Colon (tissue), 2 donors: ENCODE measurements at regions not wholly inside any gene's neighbourhood (a gene's known extent, or its start where the extent isn't known, plus 50 kb on each side); places are given as distances from the start of the nearest gene placed in this dataset.
A peak's percentile ranks its signal among the peaks of the same experiment; 100 is the strongest.
"Not testable (repeated sequence)": the region's sequence is repeated elsewhere in the genome, so short reads cannot be mapped to it uniquely, and the experiment has no call there.

ENCODE experiments used
- FAIRE-seq: peaks from 2 replicates; lab custom pipeline; 2012; peaks lifted over from hg19 to GRCh38; lab: Jason Lieb, UNC
- donor health status: control.
- donor health status: control.

- no peak for FAIRE-seq
These were observed 641.6 kb downstream of the RFPL4B start for GRCh38 chr6:112988748-112989147.

DNA sequence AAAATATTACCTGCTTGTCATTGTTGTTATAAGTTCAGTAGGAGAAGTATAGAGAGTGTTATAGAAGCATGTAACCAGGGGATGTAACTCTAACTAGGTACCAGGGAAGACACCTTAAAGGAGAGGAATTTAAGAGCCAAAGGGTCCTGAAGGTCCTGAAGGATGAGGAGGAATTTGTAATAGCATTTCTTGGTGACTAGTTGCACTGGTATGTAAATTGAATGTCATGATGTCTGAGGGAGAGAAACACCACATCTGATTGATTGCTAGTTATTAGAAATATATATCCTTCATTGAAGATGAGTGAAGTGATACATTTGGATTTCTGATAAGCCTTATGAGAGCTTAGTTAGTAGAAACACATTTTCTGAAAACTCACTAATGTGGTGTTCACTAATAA, 643.8 kb downstream of the RFPL4B start:
- FAIRE-seq, result no peak

DNA sequence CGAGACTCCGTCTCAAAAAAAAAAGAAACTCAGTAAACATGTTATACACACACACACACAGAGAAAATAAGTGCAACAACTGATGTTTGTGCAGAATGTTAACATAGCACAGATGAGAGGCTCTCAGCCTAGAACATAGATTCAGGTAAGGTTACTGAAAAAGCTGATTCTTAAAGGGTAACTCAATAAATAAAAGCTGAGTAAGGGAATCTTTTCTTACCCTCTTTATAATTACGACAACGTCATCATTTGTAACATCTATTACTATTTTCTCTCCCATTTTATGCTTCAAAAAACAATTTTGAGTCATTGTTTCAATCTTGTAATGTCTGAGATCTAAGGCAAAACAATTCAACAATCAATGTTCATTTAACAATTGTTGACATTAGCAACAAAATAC, 644.8 kb downstream of the RFPL4B start:
- no peak for FAIRE-seq

DNA sequence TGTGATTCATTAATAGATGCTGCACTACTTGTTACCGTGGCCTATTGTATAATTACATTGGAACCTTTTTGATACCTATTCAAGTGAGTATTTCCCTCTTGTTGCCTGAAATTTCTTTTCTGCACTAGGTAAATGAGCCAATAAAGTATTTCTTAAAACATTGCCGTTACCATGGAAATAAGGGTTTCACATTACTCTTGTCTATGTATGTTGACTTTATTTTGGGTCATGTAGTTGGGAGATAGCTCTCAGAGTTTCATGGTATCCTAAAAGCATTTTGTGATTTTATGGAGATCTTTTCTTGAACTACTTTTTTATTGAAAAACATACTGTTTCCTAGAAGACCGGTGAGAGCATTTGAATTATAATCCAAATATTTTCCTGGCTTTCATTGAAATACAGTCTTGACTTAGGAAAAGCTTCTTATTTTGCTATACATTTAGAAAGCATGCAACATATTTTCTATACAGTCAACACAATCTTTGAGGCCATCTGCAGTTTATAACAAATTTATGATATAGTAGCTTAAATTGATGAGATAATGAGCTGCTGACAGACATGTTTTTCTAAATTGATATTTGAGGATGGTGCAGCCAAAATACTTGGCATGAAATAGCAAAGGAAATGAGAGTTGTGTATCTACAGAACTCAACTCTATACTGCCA, 650.4 kb downstream of the RFPL4B start:
- FAIRE-seq, result no peak

GRCh38 chr6:113004054-113004453, 656.9 kb downstream of the RFPL4B start:
- FAIRE-seq, result no peak

DNA sequence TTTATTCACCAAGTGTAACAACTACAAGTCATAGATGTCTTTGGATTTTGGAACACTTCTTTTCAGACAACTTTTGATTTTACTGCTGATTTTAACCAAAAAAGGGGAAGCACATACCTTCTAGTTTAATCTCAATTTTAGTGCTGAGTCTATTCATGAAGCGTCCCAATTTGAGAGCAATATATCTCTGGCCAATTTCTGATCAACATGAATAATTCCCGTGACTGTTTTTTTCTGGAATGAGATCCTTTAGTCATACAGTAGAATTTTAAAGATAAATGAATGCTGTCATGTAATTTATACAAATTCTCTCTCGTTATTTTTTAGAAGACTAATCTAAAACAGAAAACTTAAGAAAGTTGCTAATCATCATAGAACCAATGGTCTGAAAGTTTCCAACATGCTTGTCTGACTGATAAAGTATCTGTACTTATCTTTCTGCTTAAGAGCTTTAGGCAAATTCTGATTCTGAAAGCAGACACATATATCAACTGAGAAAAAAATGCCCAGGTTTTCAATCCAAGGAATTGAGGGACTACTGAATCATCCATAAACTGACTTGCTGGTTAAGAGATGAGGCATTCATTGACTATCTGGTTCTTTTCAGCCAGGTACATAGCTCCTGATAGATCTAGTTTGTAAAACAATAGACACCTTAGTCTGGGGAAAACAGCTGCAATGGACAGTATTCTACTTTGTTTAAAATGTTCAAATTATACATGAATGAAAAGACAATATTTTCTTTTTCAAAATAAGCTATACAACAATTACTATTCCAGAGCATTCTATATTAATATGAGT, 657.5 kb downstream of the RFPL4B start:
- no peak for FAIRE-seq

DNA sequence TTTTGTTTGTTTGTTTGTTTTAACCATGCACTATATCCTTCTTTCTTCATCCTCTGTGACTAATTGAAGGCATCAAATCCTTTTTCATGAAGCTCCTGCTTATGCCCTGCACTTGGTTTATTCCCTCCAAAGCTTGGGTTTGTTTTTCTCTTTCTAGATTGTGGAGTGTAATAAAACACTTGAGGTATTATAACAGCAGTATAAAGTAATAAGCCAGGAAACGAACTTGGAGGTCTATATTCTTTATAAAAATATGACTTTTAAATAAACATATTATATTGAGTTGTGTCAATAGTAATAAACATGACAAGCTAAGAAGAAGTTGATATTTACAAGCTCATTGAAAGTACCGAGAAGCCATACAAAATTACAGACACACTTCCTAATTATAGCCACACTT, 659.4 kb downstream of the RFPL4B start:
- peak; percentile 47 for FAIRE-seq

GRCh38 chr6:113009682-113010081, 662.6 kb downstream of the RFPL4B start:
- FAIRE-seq, result no peak

- no peak for FAIRE-seq
These were observed 663.3 kb downstream of the RFPL4B start for GRCh38 chr6:113010196-113010989.

DNA sequence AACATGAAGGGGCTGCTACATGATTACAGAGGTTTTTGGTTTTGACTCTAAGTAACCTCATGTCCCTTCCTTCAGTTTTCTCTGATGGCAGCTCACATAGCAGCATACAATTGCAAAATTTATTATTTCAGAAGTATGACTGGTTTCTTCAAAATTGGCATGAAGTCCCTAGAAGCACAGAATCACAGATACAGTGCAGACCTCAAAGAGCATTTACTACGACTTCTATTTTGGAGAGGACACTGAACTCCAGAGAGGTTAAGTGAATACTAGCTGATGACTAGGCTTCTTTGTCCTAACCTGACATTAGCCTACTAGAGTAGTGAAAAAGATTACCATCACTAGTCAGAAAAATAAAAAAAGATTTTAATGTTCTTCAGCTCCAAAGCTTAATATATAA, 664.3 kb downstream of the RFPL4B start:
- no peak for FAIRE-seq

DNA sequence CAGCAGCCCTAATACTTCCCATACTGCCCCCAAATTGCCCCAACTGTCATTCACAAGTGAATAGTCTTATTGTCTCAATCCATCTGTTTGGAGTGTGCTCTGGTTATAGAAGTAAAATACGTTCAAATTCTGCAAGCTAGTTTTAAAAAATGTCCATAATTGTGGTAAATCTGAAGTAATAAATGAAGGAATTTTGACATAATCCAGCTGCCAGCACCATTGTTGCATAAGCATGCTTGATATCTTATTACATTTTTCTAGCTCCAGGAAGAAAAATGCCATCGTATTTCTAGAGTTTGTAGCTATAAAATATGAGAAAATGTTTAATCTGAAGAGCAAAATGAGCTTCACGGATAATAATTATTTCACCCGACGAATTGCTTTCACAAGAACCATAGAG, 664.7 kb downstream of the RFPL4B start:
- FAIRE-seq, result no peak

- FAIRE-seq, result no peak
These were observed 668.1 kb downstream of the RFPL4B start for GRCh38 chr6:113015249-113015648.

GRCh38 chr6:113017353-113017752, 670.2 kb downstream of the RFPL4B start:
- no peak for FAIRE-seq

GRCh38 chr6:113018351-113019151, 671.4 kb downstream of the RFPL4B start:
- FAIRE-seq, result peak; percentile 38

- FAIRE-seq, result no peak
These were observed 672.0 kb downstream of the RFPL4B start for GRCh38 chr6:113019176-113019575.

- FAIRE-seq, result no peak
These were observed 680.6 kb downstream of the RFPL4B start for GRCh38 chr6:113027780-113028179.

GRCh38 chr6:113029161-113029560, 682.0 kb downstream of the RFPL4B start:
- not testable (repeated sequence) for FAIRE-seq

- FAIRE-seq, result no peak
These were observed 684.6 kb downstream of the RFPL4B start for GRCh38 chr6:113031591-113032238.

DNA sequence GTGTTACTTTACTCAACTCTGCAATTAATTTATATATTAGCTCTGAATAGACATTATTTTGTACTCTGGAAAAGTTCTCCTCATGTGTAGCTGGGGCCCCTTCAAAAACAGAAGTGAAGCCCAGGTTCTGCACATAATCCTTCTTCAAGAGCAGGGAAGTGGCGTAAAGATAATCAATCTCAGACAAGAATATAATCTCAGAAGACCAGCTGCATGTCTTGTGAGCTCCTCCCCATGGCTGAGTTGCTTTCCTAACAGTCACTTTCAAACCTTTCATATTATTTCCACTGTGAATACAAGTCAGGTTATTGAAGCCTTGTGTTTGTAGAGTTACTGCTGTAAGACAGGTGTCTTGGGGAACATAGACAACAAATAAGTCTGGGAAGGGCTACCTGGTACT, 691.9 kb downstream of the RFPL4B start:
- FAIRE-seq, result no peak

DNA sequence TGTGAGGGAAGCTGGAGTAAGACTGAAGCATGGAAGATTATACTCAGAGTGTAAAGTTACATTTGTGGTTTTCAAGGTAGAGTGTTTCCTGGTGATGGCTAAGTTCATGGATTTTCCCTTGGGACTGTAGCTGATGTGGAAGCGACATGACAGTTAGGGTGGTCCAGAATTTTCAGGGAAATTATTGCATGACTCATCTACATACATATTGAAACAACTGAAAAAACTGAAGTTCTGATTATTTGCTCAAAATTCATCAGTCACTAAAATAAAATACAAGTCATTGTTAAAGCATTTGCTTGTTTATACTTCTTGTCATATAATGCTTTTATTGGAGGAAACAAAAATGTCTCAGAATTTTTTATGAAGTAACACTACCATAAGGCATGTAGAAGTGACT, 700.0 kb downstream of the RFPL4B start:
- FAIRE-seq, result no peak

- no peak for FAIRE-seq
These were observed 700.8 kb downstream of the RFPL4B start for GRCh38 chr6:113047932-113048331.

- FAIRE-seq, result no peak
These were observed 701.6 kb downstream of the RFPL4B start for GRCh38 chr6:113048741-113049140.
